Caco-2 (cell line): ENCODE measurements at regions not wholly inside any gene's neighbourhood (a gene's known extent, or its start where the extent isn't known, plus 50 kb on each side); places are given as distances from the start of the nearest gene placed in this dataset.
"Not testable (repeated sequence)": the region's sequence is repeated elsewhere in the genome, so short reads cannot be mapped to it uniquely, and the experiment has no call there.

ENCODE experiments used
- BruUV-seq: library from RNA; stranded (reverse); fragments of 400-500 nt; replicated peaks from 2 replicates; lab custom pipeline; 2021; lab: Mats Ljungman, UMichigan
- CTCF ChIA-PET: fragments of 300-600 bp; sonication (Branson Sonifier 250); formaldehyde crosslinking; loops from one replicate; lab custom pipeline; 2022; ENCODE audit warnings: antibody characterized with exemption; lab: Charles Lee
- POLR2A ChIA-PET: fragments of 300-600 bp; sonication (Branson Sonifier 250); formaldehyde crosslinking; loops from one replicate; lab custom pipeline; 2022; ENCODE audit warnings: antibody characterized with exemption; lab: Charles Lee
- DNase-seq, 2 experiments: peaks; one replicate each; pipeline versions ENCODE4 v3.0.0 to v3.0.0-alpha.2; 2020 to 2022
- H3K27me3 ChIP-seq: replicated peaks from 2 replicates; pipeline ENCODE4 v1.6.0; 2011; ENCODE audit warnings: low read length; ENCODE audit not compliant: control insufficient read depth, insufficient read depth
- H3K36me3 ChIP-seq: 2 replicates; pipeline ENCODE4 v1.5.1; 2011; ENCODE audit warnings: low read length; ENCODE audit not compliant: control insufficient read depth, insufficient read depth
- H3K4me1 ChIP-seq: fragments of 250-450 bp; sonication (Bioruptor Pico); 2 replicates; pipeline ENCODE4 v1.5.1; 2020; ENCODE audit warnings: mild to moderate bottlenecking
- H3K4me3 ChIP-seq: 2 replicates; pipeline ENCODE4 v1.5.1; 2011; ENCODE audit warnings: low read depth, mild to moderate bottlenecking, control low read depth, low read length
- H3K9me3 ChIP-seq: fragments of 250-450 bp; sonication (Bioruptor Pico); 2 replicates; pipeline ENCODE4 v1.5.1; 2020; ENCODE audit warnings: mild to moderate bottlenecking, moderate library complexity
- H3K27ac Mint-ChIP-seq: one replicate; pipeline ENCODE4 v1.8.0; 2022; ENCODE audit warnings: mixed read lengths; ENCODE audit not compliant: unreplicated experiment
- H3K27me3 Mint-ChIP-seq: one replicate; pipeline ENCODE4 v1.8.0; 2022; ENCODE audit warnings: mixed read lengths; ENCODE audit not compliant: insufficient read depth, unreplicated experiment
- H3K36me3 Mint-ChIP-seq: one replicate; pipeline ENCODE4 v1.8.0; 2022; ENCODE audit warnings: mild to moderate bottlenecking, mixed read lengths; ENCODE audit not compliant: insufficient read depth, unreplicated experiment
- H3K4me1 Mint-ChIP-seq: one replicate; pipeline ENCODE4 v1.8.0; 2022; ENCODE audit warnings: low read depth, mixed read lengths; ENCODE audit not compliant: unreplicated experiment
- H3K4me3 Mint-ChIP-seq: one replicate; pipeline ENCODE4 v1.8.0; 2022; ENCODE audit warnings: mild to moderate bottlenecking, moderate library complexity, mixed read lengths; ENCODE audit not compliant: unreplicated experiment
- H3K9me3 Mint-ChIP-seq: one replicate; pipeline ENCODE4 v1.8.0; 2022; ENCODE audit warnings: mixed read lengths; ENCODE audit not compliant: unreplicated experiment
- intact Hi-C: fragments of 100-400 bp; cut with micrococcal nuclease; formaldehyde crosslinking; loops from one replicate; pipeline ENCODE4 v1.10.0; 2022; ENCODE audit not compliant: unreplicated experiment
- TF ChIP-seq, protein P1 (sequence below), 2 experiments: fragments of 200-600 bp in 1 of 2; IDR thresholded peaks; 1 replicate in 1 of 2; 2 replicates in 1 of 2; pipeline versions ENCODE4 v1.5.1 to v1.8.0; 2011 to 2022; ENCODE audit warnings: antibody characterized with exemption in 1 of 2, control low read depth in 1 of 2, inconsistent platforms in 1 of 2, low read depth in 1 of 2, low read length in 1 of 2, mild to moderate bottlenecking in 1 of 2, moderate library complexity in 1 of 2; ENCODE audit not compliant: insufficient read depth in 1 of 2, severe bottlenecking in 1 of 2, unreplicated experiment in 1 of 2

DNA sequence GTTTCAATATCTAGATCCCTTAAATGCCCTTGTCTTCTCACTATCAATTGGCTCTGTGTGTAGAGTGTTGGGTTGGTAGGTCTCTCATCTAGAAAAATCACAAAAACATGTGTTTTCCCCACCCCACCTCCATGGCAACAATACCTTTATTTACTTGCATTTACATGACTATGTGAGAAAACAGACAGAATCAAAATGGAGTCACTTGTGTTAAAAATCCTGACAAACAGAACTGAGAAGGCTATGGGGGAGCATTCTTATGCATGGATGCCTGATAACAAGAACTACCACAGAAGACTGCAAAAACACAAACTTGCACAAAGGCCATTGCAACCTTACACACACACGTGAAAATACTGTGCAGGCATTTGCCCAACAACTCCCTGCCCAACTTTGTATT, 1352.9 kb upstream of the CDH9 start:
- H3K9me3 ChIP-seq, result no peaks in the 10 kb centered on the region
- no peaks in the 10 kb centered on the region for H3K36me3 Mint-ChIP-seq
- H3K27me3 ChIP-seq, result no peaks in the 10 kb centered on the region
- TF ChIP-seq, protein P1, sequence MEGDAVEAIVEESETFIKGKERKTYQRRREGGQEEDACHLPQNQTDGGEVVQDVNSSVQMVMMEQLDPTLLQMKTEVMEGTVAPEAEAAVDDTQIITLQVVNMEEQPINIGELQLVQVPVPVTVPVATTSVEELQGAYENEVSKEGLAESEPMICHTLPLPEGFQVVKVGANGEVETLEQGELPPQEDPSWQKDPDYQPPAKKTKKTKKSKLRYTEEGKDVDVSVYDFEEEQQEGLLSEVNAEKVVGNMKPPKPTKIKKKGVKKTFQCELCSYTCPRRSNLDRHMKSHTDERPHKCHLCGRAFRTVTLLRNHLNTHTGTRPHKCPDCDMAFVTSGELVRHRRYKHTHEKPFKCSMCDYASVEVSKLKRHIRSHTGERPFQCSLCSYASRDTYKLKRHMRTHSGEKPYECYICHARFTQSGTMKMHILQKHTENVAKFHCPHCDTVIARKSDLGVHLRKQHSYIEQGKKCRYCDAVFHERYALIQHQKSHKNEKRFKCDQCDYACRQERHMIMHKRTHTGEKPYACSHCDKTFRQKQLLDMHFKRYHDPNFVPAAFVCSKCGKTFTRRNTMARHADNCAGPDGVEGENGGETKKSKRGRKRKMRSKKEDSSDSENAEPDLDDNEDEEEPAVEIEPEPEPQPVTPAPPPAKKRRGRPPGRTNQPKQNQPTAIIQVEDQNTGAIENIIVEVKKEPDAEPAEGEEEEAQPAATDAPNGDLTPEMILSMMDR (IDR thresholded peaks at IDR 0.05; ENCODE audit: insufficient read depth in 1 of 2, low read depth in 1 of 2, low read length in 1 of 2, severe bottlenecking in 1 of 2, unreplicated experiment in 1 of 2), result no peak
- POLR2A ChIA-PET, result no interaction called here
- BruUV-seq, result no TSS peak
- H3K4me1 ChIP-seq, result no peaks in the 10 kb centered on the region
- CTCF ChIA-PET, result no interaction called here
- no peak overlapping the region for H3K4me3 ChIP-seq
- H3K36me3 ChIP-seq, result no peaks in the 10 kb centered on the region
- no peak overlapping the region for H3K27ac Mint-ChIP-seq
- no peak overlapping the region for H3K4me3 Mint-ChIP-seq
- H3K27me3 Mint-ChIP-seq, result no peaks in the 10 kb centered on the region
- no peaks in the 10 kb centered on the region for H3K9me3 Mint-ChIP-seq
- no peak for DNase-seq
- no peaks in the 10 kb centered on the region for H3K4me1 Mint-ChIP-seq
- intact Hi-C loops, result no loop called here

DNA sequence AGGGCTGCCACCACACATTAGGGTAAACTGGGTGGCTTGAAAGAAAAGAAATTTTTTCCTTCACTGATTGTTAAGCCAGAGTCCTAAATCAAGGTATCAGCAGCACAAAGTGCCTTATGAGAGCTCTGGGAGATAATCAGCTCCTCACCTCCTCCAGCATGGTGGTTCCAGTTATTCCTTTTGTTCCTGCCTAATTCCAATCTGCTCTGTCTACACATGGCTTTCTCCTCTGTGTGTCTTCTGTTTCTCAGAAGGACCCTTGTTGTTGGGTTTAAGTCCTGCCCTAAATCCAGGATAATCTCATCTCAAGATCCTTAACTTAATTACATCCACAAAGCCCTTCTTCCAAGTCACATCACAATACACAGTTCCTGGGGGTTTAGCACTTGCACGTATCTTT, 1352.0 kb upstream of the CDH9 start:
- no peak overlapping the region for H3K27ac Mint-ChIP-seq
- no TSS peak for BruUV-seq
- TF ChIP-seq, protein P1 (IDR thresholded peaks at IDR 0.05; ENCODE audit: insufficient read depth in 1 of 2, low read depth in 1 of 2, low read length in 1 of 2, severe bottlenecking in 1 of 2, unreplicated experiment in 1 of 2), result no peak
- H3K9me3 Mint-ChIP-seq, result no peaks in the 10 kb centered on the region
- no peaks in the 10 kb centered on the region for H3K36me3 Mint-ChIP-seq
- no peak overlapping the region for H3K4me3 ChIP-seq
- no peak overlapping the region for H3K4me3 Mint-ChIP-seq
- intact Hi-C loops, result no loop called here
- H3K4me1 Mint-ChIP-seq, result no peaks in the 10 kb centered on the region
- ChIA-PET CTCF (no interaction called here), POLR2A (no interaction called here)
- no peaks in the 10 kb centered on the region for H3K9me3 ChIP-seq
- H3K27me3 ChIP-seq, result no peaks in the 10 kb centered on the region
- no peaks in the 10 kb centered on the region for H3K4me1 ChIP-seq
- DNase-seq, result no peak
- no peaks in the 10 kb centered on the region for H3K27me3 Mint-ChIP-seq
- H3K36me3 ChIP-seq, result no peaks in the 10 kb centered on the region

DNA sequence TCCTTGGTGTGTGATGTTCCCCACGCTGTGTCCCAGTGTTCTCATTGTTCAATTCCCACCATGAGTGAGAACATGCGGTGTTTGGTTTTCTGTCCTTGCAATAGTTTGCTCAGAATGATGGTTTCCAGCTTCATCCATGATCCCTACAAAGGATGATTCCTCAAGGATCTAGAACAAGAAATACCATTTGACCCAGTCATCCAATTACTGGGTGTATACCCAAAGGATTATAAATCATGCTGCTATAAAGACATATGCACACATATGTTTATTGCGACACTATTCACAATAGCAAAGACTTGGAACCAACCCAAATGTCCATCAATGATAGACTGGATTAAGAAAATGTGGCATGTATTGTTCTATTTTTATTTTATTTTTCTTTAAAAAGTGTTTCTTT, 1351.3 kb upstream of the CDH9 start:
- H3K27me3 Mint-ChIP-seq, H3K36me3 ChIP-seq, H3K9me3 ChIP-seq, H3K4me3 ChIP-seq, H3K36me3 Mint-ChIP-seq, H3K27me3 ChIP-seq, H3K4me3 Mint-ChIP-seq, CTCF ChIA-PET, DNase-seq, H3K4me1 ChIP-seq, H3K4me1 Mint-ChIP-seq, H3K27ac Mint-ChIP-seq, intact Hi-C loops, POLR2A ChIA-PET, BruUV-seq, H3K9me3 Mint-ChIP-seq: not testable (repeated sequence)

DNA sequence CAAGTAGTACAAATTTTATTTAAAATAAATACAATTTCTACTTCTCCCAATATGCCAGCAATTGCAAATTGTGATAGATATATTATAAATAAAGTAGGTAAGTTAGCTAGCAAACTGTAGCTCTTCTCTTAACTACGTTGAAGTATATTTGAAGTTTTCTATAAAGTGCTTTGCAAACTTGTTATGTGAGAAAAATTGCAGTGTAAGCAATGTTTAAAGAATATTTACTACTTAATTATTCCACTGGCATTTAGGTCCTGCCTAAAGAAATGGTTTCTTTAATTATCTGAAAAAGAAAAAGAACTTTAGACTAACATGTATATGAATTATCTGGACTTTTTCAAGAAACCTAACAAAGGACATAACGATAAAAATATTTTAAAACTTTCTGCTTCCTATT, 1350.0 kb upstream of the CDH9 start:
- H3K9me3 Mint-ChIP-seq, result no peaks in the 10 kb centered on the region
- H3K4me3 ChIP-seq, result no peak overlapping the region
- H3K4me3 Mint-ChIP-seq, result no peak overlapping the region
- TF ChIP-seq, protein P1 (IDR thresholded peaks at IDR 0.05; ENCODE audit: insufficient read depth in 1 of 2, low read depth in 1 of 2, low read length in 1 of 2, severe bottlenecking in 1 of 2, unreplicated experiment in 1 of 2), result no peak
- BruUV-seq, result no TSS peak
- POLR2A ChIA-PET, result no interaction called here
- DNase-seq, result no peak
- no peaks in the 10 kb centered on the region for H3K27me3 Mint-ChIP-seq
- no peaks in the 10 kb centered on the region for H3K27me3 ChIP-seq
- intact Hi-C loops, result no loop called here
- no peaks in the 10 kb centered on the region for H3K36me3 Mint-ChIP-seq
- no peaks in the 10 kb centered on the region for H3K36me3 ChIP-seq
- H3K27ac Mint-ChIP-seq, result no peak overlapping the region
- CTCF ChIA-PET, result no interaction called here
- H3K9me3 ChIP-seq, result no peaks in the 10 kb centered on the region
- no peaks in the 10 kb centered on the region for H3K4me1 Mint-ChIP-seq
- H3K4me1 ChIP-seq, result no peaks in the 10 kb centered on the region
